H1 (cell line): ENCODE measurements at regions not wholly inside any gene's neighbourhood (a gene's known extent, or its start where the extent isn't known, plus 50 kb on each side); places are given as distances from the start of the nearest gene placed in this dataset.

ENCODE experiments used
- CTCF ChIA-PET: fragments of 300-600 bp; sonication (Branson Sonifier 250); formaldehyde crosslinking; loops from one replicate; lab custom pipeline; 2021; ENCODE audit not compliant: partially characterized antibody; lab: Charles Lee
- POLR2A ChIA-PET: fragments of 300-600 bp; sonication (Branson Sonifier 250); formaldehyde crosslinking; loops from one replicate; lab custom pipeline; 2021; ENCODE audit warnings: inconsistent platforms; ENCODE audit not compliant: partially characterized antibody; lab: Charles Lee
- DNase-seq, 2 experiments: peaks; one replicate each; pipeline versions ENCODE4 v3.0.0 to v3.0.0-alpha.2; 2010 to 2022; ENCODE audit warnings: low spot score in 2 of 2, low read depth in 1 of 2, mixed read lengths in 1 of 2
- FAIRE-seq: peaks from 2 replicates; lab custom pipeline; 2011; peaks lifted over from hg19 to GRCh38; lab: Jason Lieb, UNC
- H2AFZ ChIP-seq: 2 replicates; pipeline ENCODE4 v1.8.1; 2012; ENCODE audit warnings: low read length, inconsistent platforms
- H2AK5ac ChIP-seq: 2 replicates; pipeline ENCODE4 v1.6.1; 2013; ENCODE audit warnings: low read depth, low read length
- H2BK120ac ChIP-seq: replicated peaks from 2 replicates; pipeline ENCODE3; 2013; ENCODE audit warnings: low read depth, low read length, inconsistent platforms
- H2BK12ac ChIP-seq: 2 replicates; pipeline ENCODE4 v1.6.1; 2013; ENCODE audit warnings: low read depth, low read length
- H2BK15ac ChIP-seq: 2 replicates; pipeline ENCODE4 v1.6.1; 2013; ENCODE audit warnings: low read length
- H2BK20ac ChIP-seq: 2 replicates; pipeline ENCODE4 v1.6.1; 2013; ENCODE audit warnings: low read length
- H2BK5ac ChIP-seq: 2 replicates; pipeline ENCODE4 v1.6.1; 2013; ENCODE audit warnings: low read depth, low read length
- H3K14ac ChIP-seq: 2 replicates; pipeline ENCODE4 v1.6.1; 2013; ENCODE audit warnings: inconsistent platforms; ENCODE audit not compliant: insufficient read length
- H3K18ac ChIP-seq: 2 replicates; pipeline ENCODE4 v1.6.1; 2013; ENCODE audit warnings: low read length; ENCODE audit errors: extremely low read depth
- H3K23ac ChIP-seq: 2 replicates; pipeline ENCODE4 v1.6.1; 2013; ENCODE audit warnings: inconsistent platforms; ENCODE audit not compliant: insufficient read length
- H3K23me2 ChIP-seq: 2 replicates; pipeline ENCODE4 v1.6.1; 2013; ENCODE audit warnings: low read depth, low read length
- H3K27ac ChIP-seq: 2 replicates; pipeline ENCODE4 v1.6.1; 2011; ENCODE audit warnings: low read depth, low read length, inconsistent platforms
- H3K27me3 ChIP-seq, 4 experiments: replicated peaks in 1 of 4; 1 replicate in 1 of 4; 2 replicates in 3 of 4; pipeline versions ENCODE4 v1.6.1 to v1.8.1; 2011 to 2013; ENCODE audit warnings: low read length in 3 of 4, mild to moderate bottlenecking in 3 of 4, inconsistent platforms in 2 of 4, mixed read lengths in 2 of 4, moderate library complexity in 1 of 4; ENCODE audit not compliant: control insufficient read depth in 3 of 4, insufficient read depth in 3 of 4; ENCODE audit errors: extremely low read depth in 1 of 4
- H3K36me3 ChIP-seq, 4 experiments: 2 replicates each; pipeline versions ENCODE4 v1.6.1 to v1.8.1; 2011 to 2013; ENCODE audit warnings: mild to moderate bottlenecking in 4 of 4, low read length in 3 of 4, moderate library complexity in 2 of 4, control low read depth in 1 of 4, inconsistent platforms in 1 of 4; ENCODE audit not compliant: insufficient read depth in 4 of 4, control insufficient read depth in 2 of 4
- H3K4ac ChIP-seq: replicated peaks from 2 replicates; pipeline ENCODE3; 2013; ENCODE audit warnings: low read length, low read depth, mixed read lengths, inconsistent platforms; ENCODE audit not compliant: insufficient read length
- H3K4me1 ChIP-seq, 4 experiments: replicated peaks in 1 of 4; 1 replicate in 1 of 4; 2 replicates in 3 of 4; pipeline versions ENCODE4 v1.6.1 to v1.8.1; 2011 to 2013; ENCODE audit warnings: low read length in 3 of 4, inconsistent platforms in 2 of 4, mixed read lengths in 1 of 4; ENCODE audit not compliant: insufficient read depth in 4 of 4, control insufficient read depth in 3 of 4
- H3K4me2 ChIP-seq, 2 experiments: 2 replicates each; pipeline versions ENCODE4 v1.6.1 to v1.8.1; 2011 to 2013; ENCODE audit warnings: low read depth in 2 of 2, low read length in 2 of 2, control low read depth in 1 of 2, inconsistent platforms in 1 of 2, mild to moderate bottlenecking in 1 of 2; ENCODE audit not compliant: insufficient read depth in 1 of 2
- H3K4me3 ChIP-seq, 4 experiments: fragments of 200-600, 300-600 bp in 1 of 4; sonication (generic), shearing (Covaris generic), sonication (Bioruptor Twin) in 1 of 4; 2 replicates each; pipeline versions ENCODE4 v1.5.1 to v1.8.1; 2011 to 2016; ENCODE audit warnings: low read length in 4 of 4, low read depth in 3 of 4, control low read depth in 2 of 4, inconsistent platforms in 2 of 4, mild to moderate bottlenecking in 2 of 4, mixed read lengths in 1 of 4, moderate library complexity in 1 of 4; ENCODE audit not compliant: insufficient read depth in 2 of 4; ENCODE audit errors: extremely low read depth in 1 of 4
- H3K56ac ChIP-seq: replicated peaks from 2 replicates; pipeline ENCODE3; 2013; ENCODE audit warnings: low read depth, mild to moderate bottlenecking, mixed read lengths, low read length, inconsistent platforms; ENCODE audit not compliant: insufficient read length
- H3K79me1 ChIP-seq: 2 replicates; pipeline ENCODE4 v1.6.1; 2013; ENCODE audit warnings: low read depth, low read length, control low read depth
- H3K79me2 ChIP-seq, 2 experiments: 2 replicates each; pipeline versions ENCODE4 v1.6.1 to v1.8.1; 2012 to 2013; ENCODE audit warnings: low read length in 2 of 2, mild to moderate bottlenecking in 2 of 2, inconsistent platforms in 1 of 2; ENCODE audit not compliant: insufficient read depth in 2 of 2, control insufficient read depth in 1 of 2
- H3K9ac ChIP-seq, 4 experiments: replicated peaks in 1 of 4; 1 replicate in 1 of 4; 2 replicates in 3 of 4; pipeline versions ENCODE4 v1.6.1 to v1.8.1; 2011 to 2013; ENCODE audit warnings: low read depth in 3 of 4, low read length in 3 of 4, control low read depth in 2 of 4, mild to moderate bottlenecking in 2 of 4, moderate library complexity in 2 of 4, inconsistent platforms in 1 of 4; ENCODE audit errors: extremely low read depth in 1 of 4
- H3K9me3 ChIP-seq, 2 experiments: 2 replicates each; pipeline versions ENCODE4 v1.6.1 to v1.8.1; 2012 to 2013; ENCODE audit warnings: mild to moderate bottlenecking in 2 of 2, moderate library complexity in 2 of 2, control low read depth in 1 of 2, inconsistent platforms in 1 of 2, low read depth in 1 of 2, low read length in 1 of 2, mixed read lengths in 1 of 2; ENCODE audit not compliant: insufficient read depth in 2 of 2
- H4K20me1 ChIP-seq, 2 experiments: replicated peaks in 1 of 2; 2 replicates each; pipeline versions ENCODE3 to v1.8.1; 2011 to 2013; ENCODE audit warnings: inconsistent platforms in 2 of 2, low read length in 2 of 2, mild to moderate bottlenecking in 1 of 2; ENCODE audit not compliant: insufficient read depth in 2 of 2, control insufficient read depth in 1 of 2
- H4K5ac ChIP-seq: 2 replicates; pipeline ENCODE4 v1.6.1; 2013; ENCODE audit warnings: low read length, low read depth, mixed read lengths, inconsistent platforms; ENCODE audit not compliant: insufficient read length
- H4K8ac ChIP-seq: 2 replicates; pipeline ENCODE4 v1.8.0; 2013; ENCODE audit warnings: mild to moderate bottlenecking, moderate library complexity, low read length, inconsistent platforms; ENCODE audit not compliant: insufficient read depth; ENCODE audit errors: extremely low read depth
- H4K91ac ChIP-seq: replicated peaks from 2 replicates; pipeline ENCODE3; 2013; ENCODE audit warnings: low read length, mixed read lengths, inconsistent platforms; ENCODE audit not compliant: insufficient read length
- BACH1 ChIP-seq: IDR thresholded peaks from 2 replicates; pipeline ENCODE4 v1.6.1; 2012; ENCODE audit warnings: low read length, improper control_type of control experiment
- CREB1 ChIP-seq: IDR thresholded peaks from 2 replicates; pipeline ENCODE4 v1.6.1; 2012; ENCODE audit warnings: inconsistent platforms
- PHF8 ChIP-seq: fragments of 200-600 bp; sonication (generic); conservative IDR thresholded peaks from 2 replicates; pipeline ENCODE4 v1.7.1; 2012; ENCODE audit warnings: low read depth, mild to moderate bottlenecking, inconsistent platforms, low read length, moderate library complexity
- POLR2AphosphoS5 ChIP-seq: IDR thresholded peaks from 2 replicates; pipeline ENCODE4 v1.6.1; 2011; ENCODE audit warnings: low read depth, low read length
- TAF1 ChIP-seq: IDR thresholded peaks from 2 replicates; pipeline ENCODE4 v1.6.1; 2011; ENCODE audit warnings: mild to moderate bottlenecking, low read depth, low read length
- WGBS, 2 experiments: shearing (Covaris generic) in 1 of 2; methylation state at CpG; one replicate each; pipeline versions ENCODE4 v1.1.6 to v1.1.7; 2013 to 2015; ENCODE audit warnings: low lambda C conversion rate in 2 of 2, mixed read lengths in 2 of 2, inconsistent platforms in 1 of 2, low coverage in 1 of 2, missing lambda C conversion rate in 1 of 2; ENCODE audit not compliant: insufficient replicate concordance in 2 of 2, insufficient coverage in 1 of 2, insufficient read length in 1 of 2; ENCODE audit errors: extremely low coverage in 1 of 2, missing lambda C conversion rate in 1 of 2; 5-methylcytosine and 5-hydroxymethylcytosine counted together

- H4K5ac ChIP-seq, result no peak overlapping the region
- FAIRE-seq (no peak), DNase-seq (no peak)
- H3K27ac ChIP-seq, result no peak overlapping the region
- ChIA-PET POLR2A (interaction anchor here (0.6 kb wide), 1 partner anchor 12 kb away, joined by 4 read pairs; no protein-coding TSS in a partner anchor), CTCF (interaction anchor here (1.2 to 3.1 kb wide), 2 partner anchors 11 to 13 kb away, joined by 3 to 8 read pairs; no protein-coding TSS in a partner anchor)
- H4K8ac ChIP-seq, result no peak overlapping the region
- H4K20me1 ChIP-seq, result no peaks in the 10 kb centered on the region
- H3K4ac ChIP-seq, result no peak overlapping the region
- no peak overlapping the region for H2BK15ac ChIP-seq
- no peak overlapping the region for H3K18ac ChIP-seq
- H3K4me1 ChIP-seq, result no peaks in the 10 kb centered on the region
- no peaks in the 10 kb centered on the region for H3K79me1 ChIP-seq
- no peaks in the 10 kb centered on the region; a peak in 1 of 7 replicates for H3K27me3 ChIP-seq
- no peak overlapping the region for H3K56ac ChIP-seq
- H2BK5ac ChIP-seq, result no peak overlapping the region; the same call in 1 of the 2 replicates
- H3K9ac ChIP-seq, result no peak overlapping the region
- no peak overlapping the region for H3K4me3 ChIP-seq
- H2BK20ac ChIP-seq, result no peak overlapping the region
- H3K79me2 ChIP-seq, result no peaks in the 10 kb centered on the region
- H3K23me2 ChIP-seq, result no peaks in the 10 kb centered on the region
- H3K36me3 ChIP-seq, result peaks cover 0 to 30% (median 6%) of the 10 kb centered on the region in 4 experiments; a peak in 6 of 8 replicates
- H3K23ac ChIP-seq, result no peak overlapping the region
- peaks cover 19 to 20% of the 10 kb centered on the region in 2 experiments; a peak in 3 of 4 replicates for H3K9me3 ChIP-seq
- TF ChIP-seq PHF8, result no peak
- no peak for TF ChIP-seq BACH1
- no peak for TF ChIP-seq TAF1
- no peak for TF ChIP-seq CREB1
- TF ChIP-seq POLR2AphosphoS5, result peak; percentile 19; the same call in 1 of the 2 replicates
- no peak overlapping the region for H2AK5ac ChIP-seq
- 93% methylated on average over 14 of the region's 16 CpGs; no CpG with 5 or more reads in 1 of the 2 experiments for WGBS, 2 experiments
- H3K4me2 ChIP-seq, result no peak overlapping the region
- no peak overlapping the region for H2AFZ ChIP-seq
- H3K14ac ChIP-seq, result no peak overlapping the region
- no peak overlapping the region for H2BK12ac ChIP-seq
- no peak overlapping the region for H4K91ac ChIP-seq
- H2BK120ac ChIP-seq, result no peak overlapping the region
Observed at GRCh38 chr11:70487756-70488155, 89.4 kb downstream of the CTTN start.
